Lower lobe of right lung (tissue), 2 donors: ENCODE measurements at regions not wholly inside any gene's neighbourhood (a gene's known extent, or its start where the extent isn't known, plus 50 kb on each side); places are given as distances from the start of the nearest gene placed in this dataset.

Experiments
- ATAC-seq, 2 donors: fragments of 200-7000 bp; cut with Tn5 transposase; one replicate each; pipeline ENCODE4 v1.9.1; 2020 to 2022; ENCODE audit warnings: mild to moderate bottlenecking in 2 of 2, moderate library complexity in 2 of 2
- DNase-seq: peaks from one replicate; pipeline ENCODE4 v3.0.0-alpha.2; 2020
- H3K27ac ChIP-seq: fragments of 200-600 bp; one replicate; pipeline ENCODE4 v1.8.0; 2022
- H3K27me3 ChIP-seq: fragments of 200-600 bp; one replicate; pipeline ENCODE4 v1.8.0; 2022; ENCODE audit warnings: low read depth
- H3K36me3 ChIP-seq: fragments of 200-600 bp; one replicate; pipeline ENCODE4 v1.8.0; 2022; ENCODE audit warnings: mild to moderate bottlenecking
- H3K4me1 ChIP-seq: fragments of 200-600 bp; one replicate; pipeline ENCODE4 v1.8.0; 2022
- H3K4me3 ChIP-seq: fragments of 200-600 bp; one replicate; pipeline ENCODE4 v1.8.0; 2022; ENCODE audit warnings: mild to moderate bottlenecking
- H3K9me3 ChIP-seq: fragments of 200-600 bp; one replicate; pipeline ENCODE4 v1.8.0; 2022
- intact Hi-C: fragments of 100-400 bp; cut with DNase I; formaldehyde crosslinking; loops from one replicate; pipeline ENCODE4 v1.11.0; 2022
- TF ChIP-seq, protein P1 (sequence below): fragments of 200-600 bp; IDR thresholded peaks from one replicate; pipeline ENCODE4 v1.8.0; 2022; ENCODE audit warnings: antibody characterized with exemption, mild to moderate bottlenecking
- donor health status: DM: no; HTN: yes; CAD: no; lungs with severe emphysema.

DNA sequence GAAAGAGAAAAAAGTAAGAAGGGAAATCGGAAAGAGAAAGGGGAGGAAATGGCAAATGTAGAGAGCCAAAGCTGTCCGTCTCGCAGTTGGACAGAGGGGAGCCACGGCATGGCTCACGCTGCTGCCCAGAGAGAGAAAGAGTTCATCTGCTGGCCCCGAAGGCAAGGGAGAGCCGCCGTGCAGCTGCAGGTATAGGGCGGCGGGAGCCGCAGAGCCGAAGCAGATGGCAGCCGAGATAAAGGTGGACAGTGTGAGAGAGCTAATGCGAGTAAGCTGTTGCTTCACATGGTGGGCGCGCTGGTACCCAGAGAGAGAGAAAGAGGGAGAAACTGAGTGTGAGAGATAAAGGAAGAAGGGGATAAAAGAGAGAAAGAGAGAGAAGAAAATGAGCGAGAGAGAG is 188.4 kb upstream of the PPP1R26 start:
- TF ChIP-seq, protein P1, sequence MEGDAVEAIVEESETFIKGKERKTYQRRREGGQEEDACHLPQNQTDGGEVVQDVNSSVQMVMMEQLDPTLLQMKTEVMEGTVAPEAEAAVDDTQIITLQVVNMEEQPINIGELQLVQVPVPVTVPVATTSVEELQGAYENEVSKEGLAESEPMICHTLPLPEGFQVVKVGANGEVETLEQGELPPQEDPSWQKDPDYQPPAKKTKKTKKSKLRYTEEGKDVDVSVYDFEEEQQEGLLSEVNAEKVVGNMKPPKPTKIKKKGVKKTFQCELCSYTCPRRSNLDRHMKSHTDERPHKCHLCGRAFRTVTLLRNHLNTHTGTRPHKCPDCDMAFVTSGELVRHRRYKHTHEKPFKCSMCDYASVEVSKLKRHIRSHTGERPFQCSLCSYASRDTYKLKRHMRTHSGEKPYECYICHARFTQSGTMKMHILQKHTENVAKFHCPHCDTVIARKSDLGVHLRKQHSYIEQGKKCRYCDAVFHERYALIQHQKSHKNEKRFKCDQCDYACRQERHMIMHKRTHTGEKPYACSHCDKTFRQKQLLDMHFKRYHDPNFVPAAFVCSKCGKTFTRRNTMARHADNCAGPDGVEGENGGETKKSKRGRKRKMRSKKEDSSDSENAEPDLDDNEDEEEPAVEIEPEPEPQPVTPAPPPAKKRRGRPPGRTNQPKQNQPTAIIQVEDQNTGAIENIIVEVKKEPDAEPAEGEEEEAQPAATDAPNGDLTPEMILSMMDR = no peak
- Histone ChIP-seq H3K27me3 (peaks cover 8% of the 10 kb centered on the region), H3K9me3 (no peaks in the 10 kb centered on the region), H3K36me3 (no peaks in the 10 kb centered on the region), H3K27ac (no peak overlapping the region), H3K4me1 (no peaks in the 10 kb centered on the region), H3K4me3 (no peak overlapping the region)
- DNase-seq (peak; percentile 29), ATAC-seq (no peak)
- intact Hi-C loops = no loop called here

DNA sequence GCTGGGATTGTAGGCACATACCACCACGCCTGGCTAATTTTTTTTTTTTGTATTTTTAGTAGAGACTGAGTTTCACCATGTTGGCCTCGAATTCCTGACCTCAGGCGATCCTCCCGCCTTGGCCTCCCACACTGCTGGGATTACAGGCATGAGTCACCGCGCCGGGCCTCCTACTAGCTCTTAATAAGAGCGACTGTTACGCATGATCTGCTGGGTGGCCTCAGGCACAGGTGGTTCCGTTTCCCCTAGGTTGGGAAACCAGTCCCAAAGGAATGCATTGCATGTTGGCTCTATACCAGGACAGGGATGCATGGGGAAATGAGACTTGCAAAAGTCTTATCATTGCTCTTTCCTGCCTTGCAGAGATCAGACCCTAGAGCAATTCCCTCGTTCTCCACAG is 184.7 kb upstream of the PPP1R26 start:
- H3K27ac ChIP-seq = no peak overlapping the region
- no peak for DNase-seq
- H3K27me3 ChIP-seq = peaks cover 5% of the 10 kb centered on the region

DNA sequence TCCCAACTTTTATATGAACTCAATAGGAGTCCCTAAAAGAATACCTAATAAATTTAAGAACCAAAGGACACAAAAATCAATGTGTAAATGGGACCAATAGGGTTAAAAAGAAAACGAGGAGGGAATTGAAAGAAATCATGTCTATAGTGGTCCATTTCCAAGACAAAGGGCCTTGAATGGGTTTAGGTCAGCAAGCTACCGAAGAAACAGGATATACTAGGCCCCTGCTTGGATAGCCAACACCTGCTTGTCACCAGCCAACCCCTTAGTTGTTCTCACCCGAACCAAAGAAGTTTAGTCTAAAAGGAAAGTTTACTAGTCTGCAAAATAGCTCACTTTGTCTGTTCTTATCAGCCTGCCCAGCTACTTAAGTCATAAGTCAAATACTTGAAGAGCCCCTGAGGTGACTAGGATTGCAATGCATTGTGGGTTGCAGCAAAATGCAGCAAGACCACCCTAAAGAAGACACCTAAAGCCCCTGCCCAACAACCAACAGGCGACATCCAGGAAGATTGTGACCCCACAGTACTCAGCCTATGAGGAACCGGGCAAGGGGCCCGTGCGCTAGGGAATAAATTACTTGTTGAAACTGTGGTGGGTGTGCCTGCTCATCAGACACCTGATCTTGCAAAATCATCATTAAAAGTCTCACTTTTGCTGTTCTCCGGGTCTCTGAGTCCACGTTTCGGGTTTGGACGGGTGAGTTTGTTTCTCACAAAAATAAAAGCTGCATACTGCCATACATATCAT is 183.9 kb upstream of the PPP1R26 start:
- intact Hi-C loops = no loop called here
- Histone ChIP-seq H3K4me1 (no peaks in the 10 kb centered on the region), H3K9me3 (no peaks in the 10 kb centered on the region), H3K27ac (no peak overlapping the region), H3K27me3 (peaks cover 13% of the 10 kb centered on the region), H3K4me3 (no peak overlapping the region), H3K36me3 (no peaks in the 10 kb centered on the region)
- TF ChIP-seq, protein P1 = no peak
- no peak for DNase-seq
- ATAC-seq = no peak

More for the DNA sequence above, 184.7 kb upstream of the PPP1R26 start:
- intact Hi-C loops = no loop called here
- Histone ChIP-seq H3K36me3 (no peaks in the 10 kb centered on the region), H3K4me1 (no peaks in the 10 kb centered on the region), H3K9me3 (no peaks in the 10 kb centered on the region), H3K4me3 (no peak overlapping the region)
- no peak for ATAC-seq
- TF ChIP-seq, protein P1 = no peak

DNA sequence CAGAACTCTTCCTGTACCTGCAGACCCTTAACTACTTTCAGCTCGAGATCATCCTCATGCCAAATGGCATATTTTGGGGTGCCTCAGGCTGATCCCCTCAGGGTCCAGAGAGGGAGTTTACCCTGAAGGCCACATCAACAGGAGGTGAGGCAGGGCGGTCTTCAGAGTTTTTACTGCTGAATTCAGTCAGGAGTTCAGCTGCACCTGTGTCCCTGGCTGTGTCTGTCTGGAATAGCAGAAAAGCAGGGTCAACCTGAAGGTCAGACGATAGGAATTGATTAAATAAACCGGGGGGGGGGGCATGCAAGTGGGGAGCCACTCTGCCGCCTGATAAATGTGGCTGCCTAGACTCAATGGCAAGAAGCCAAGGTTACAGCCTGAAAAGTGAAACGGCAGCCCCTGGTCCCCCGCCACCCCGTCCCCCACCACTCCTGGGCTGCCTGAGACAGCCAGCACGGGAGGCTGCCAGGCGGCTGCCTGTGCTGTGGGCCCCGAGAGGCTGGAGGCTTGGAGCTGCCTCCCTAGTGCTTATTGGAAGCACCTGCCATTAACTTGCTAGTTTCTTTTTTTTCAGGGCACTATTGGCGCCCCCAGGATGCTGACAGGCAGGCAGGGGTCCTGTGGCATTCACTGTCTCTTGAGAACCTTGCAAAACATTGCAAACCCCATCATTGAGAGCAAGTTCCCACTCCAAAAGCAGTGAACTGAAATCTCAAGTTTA is 182.7 kb upstream of the PPP1R26 start:
- ATAC-seq (no peak), DNase-seq (no peak)
- Histone ChIP-seq H3K27ac (no peak overlapping the region), H3K4me3 (no peak overlapping the region), H3K27me3 (peaks cover 21% of the 10 kb centered on the region), H3K4me1 (no peaks in the 10 kb centered on the region), H3K36me3 (no peaks in the 10 kb centered on the region), H3K9me3 (no peaks in the 10 kb centered on the region)
- TF ChIP-seq, protein P1 = no peak
- intact Hi-C loops = no loop called here

DNA sequence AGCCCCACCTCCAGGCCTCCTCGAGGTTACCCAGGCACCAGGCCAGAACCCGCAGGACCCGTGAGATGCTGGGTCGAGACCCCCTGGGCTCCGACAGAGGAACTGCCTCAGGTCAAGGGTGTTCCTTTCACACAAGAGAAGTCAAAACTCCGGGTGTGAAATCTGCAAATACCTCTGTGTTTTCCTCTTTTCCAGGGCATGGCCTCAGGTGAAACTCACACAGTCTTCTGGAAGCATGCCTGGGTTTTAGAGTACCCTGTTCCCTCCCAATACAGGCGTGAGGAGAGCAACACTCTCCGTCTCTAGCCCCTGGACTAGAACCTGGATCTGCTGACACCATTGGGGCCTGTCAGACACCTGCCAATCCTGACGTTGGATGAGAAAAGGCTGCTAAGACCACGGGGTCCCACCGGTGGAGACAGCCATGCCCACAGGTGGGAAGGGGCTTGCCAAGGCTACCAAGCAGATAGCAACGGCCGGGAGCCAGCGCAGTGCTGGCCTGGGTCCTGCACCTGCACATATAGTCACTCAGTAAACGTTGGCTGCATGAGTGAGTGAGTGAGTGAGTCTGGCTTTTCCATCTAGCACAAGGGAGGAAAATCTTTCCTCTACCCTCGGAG is 182.0 kb upstream of the PPP1R26 start:
- Histone ChIP-seq H3K27ac (no peak overlapping the region), H3K27me3 (peaks cover 27% of the 10 kb centered on the region), H3K4me1 (no peaks in the 10 kb centered on the region), H3K4me3 (no peak overlapping the region), H3K9me3 (no peaks in the 10 kb centered on the region), H3K36me3 (no peaks in the 10 kb centered on the region)
- TF ChIP-seq, protein P1 = no peak
- intact Hi-C loops = no loop called here
- DNase-seq = no peak
- peak in 1 of 2 donors; percentile 46 for ATAC-seq
